ENCODE measurements at regions not wholly inside any gene's neighbourhood (a gene's known extent, or its start where the extent isn't known, plus 50 kb on each side); places are given as distances from the start of the nearest gene placed in this dataset.

- Mint-ChIP-seq H3K4me3 (no peak overlapping the region), H3K36me3 (ENCODE audit: low read depth) (no peaks in the 10 kb centered on the region)
Measured at GRCh38 chr17:14474591-14474990, 173.7 kb downstream of the HS3ST3B1 start.

GRCh38 chr17:14471052-14471451 is 170.2 kb downstream of the HS3ST3B1 start:
- Mint-ChIP-seq H3K27ac (no peak overlapping the region), H3K36me3 (ENCODE audit: low read depth) (no peaks in the 10 kb centered on the region), H3K4me1 (ENCODE audit: low read depth) (no peaks in the 10 kb centered on the region), H3K9me3 (no peaks in the 10 kb centered on the region), H3K4me3 (no peak overlapping the region), H3K27me3 (ENCODE audit: low read depth) (no peaks in the 10 kb centered on the region)

More at GRCh38 chr17:14474591-14474990, 173.7 kb downstream of the HS3ST3B1 start:
- Mint-ChIP-seq H3K4me1 (ENCODE audit: low read depth) (no peaks in the 10 kb centered on the region), H3K9me3 (peaks cover 4% of the 10 kb centered on the region), H3K27ac (no peak overlapping the region), H3K27me3 (ENCODE audit: low read depth) (no peaks in the 10 kb centered on the region)

DNA sequence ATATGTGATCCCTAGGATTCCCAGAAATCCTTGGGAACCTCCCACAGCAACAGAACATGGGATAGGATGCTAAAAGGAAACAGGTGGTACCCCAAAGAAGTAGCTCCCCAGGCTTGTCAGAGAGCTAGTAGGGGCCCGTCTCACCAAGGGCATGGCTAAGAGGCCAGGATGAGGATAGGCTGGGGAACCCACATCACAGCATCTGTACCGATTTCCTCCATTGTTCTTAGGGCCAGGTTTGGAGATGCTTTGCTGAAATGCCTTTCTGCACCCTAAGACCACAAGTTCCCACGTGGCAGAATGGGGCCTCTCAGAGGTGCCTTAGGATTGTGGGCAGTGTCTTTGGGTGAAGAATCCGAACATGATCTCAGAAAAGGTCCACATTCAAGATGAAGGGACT is 169.5 kb downstream of the HS3ST3B1 start:
- no peaks in the 10 kb centered on the region for H3K27me3 Mint-ChIP-seq (ENCODE audit: low read depth)
- no peaks in the 10 kb centered on the region for H3K4me1 Mint-ChIP-seq (ENCODE audit: low read depth)
- no peaks in the 10 kb centered on the region for H3K36me3 Mint-ChIP-seq (ENCODE audit: low read depth)
- no peak overlapping the region for H3K27ac Mint-ChIP-seq
- H3K9me3 Mint-ChIP-seq: no peaks in the 10 kb centered on the region
- H3K4me3 Mint-ChIP-seq: no peak overlapping the region

GRCh38 chr17:14469971-14470370 is 169.1 kb downstream of the HS3ST3B1 start:
- no peaks in the 10 kb centered on the region for H3K27me3 Mint-ChIP-seq (ENCODE audit: low read depth)
- H3K27ac Mint-ChIP-seq: no peak overlapping the region
- H3K4me3 Mint-ChIP-seq: no peak overlapping the region
- no peaks in the 10 kb centered on the region for H3K4me1 Mint-ChIP-seq (ENCODE audit: low read depth)
- no peaks in the 10 kb centered on the region for H3K36me3 Mint-ChIP-seq (ENCODE audit: low read depth)
- no peaks in the 10 kb centered on the region for H3K9me3 Mint-ChIP-seq

GRCh38 chr17:14468858-14469257 is 168.0 kb downstream of the HS3ST3B1 start:
- no peaks in the 10 kb centered on the region for H3K36me3 Mint-ChIP-seq (ENCODE audit: low read depth)
- no peak overlapping the region for H3K27ac Mint-ChIP-seq
- H3K4me3 Mint-ChIP-seq: no peak overlapping the region
- no peaks in the 10 kb centered on the region for H3K27me3 Mint-ChIP-seq (ENCODE audit: low read depth)
- no peaks in the 10 kb centered on the region for H3K9me3 Mint-ChIP-seq
- H3K4me1 Mint-ChIP-seq (ENCODE audit: low read depth): no peaks in the 10 kb centered on the region

DNA sequence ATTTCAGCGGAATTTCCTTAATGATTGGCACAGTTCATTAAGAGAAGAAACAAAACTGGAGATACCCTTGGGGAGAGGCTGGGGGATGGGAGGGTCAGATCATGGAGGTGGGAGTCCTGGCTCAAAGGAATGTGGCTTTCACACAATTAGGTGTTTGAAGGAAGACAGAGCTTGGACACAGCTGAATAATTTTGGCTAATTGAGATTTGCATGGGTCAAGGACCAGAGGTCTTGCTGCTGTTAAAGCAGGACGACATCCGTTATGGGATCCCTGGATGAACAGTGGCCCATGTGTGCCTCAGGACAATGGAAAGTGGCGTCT is 160.3 kb downstream of the HS3ST3B1 start:
- peaks cover 3% of the 10 kb centered on the region for H3K9me3 Mint-ChIP-seq
- H3K4me1 Mint-ChIP-seq (ENCODE audit: low read depth): no peaks in the 10 kb centered on the region
- H3K36me3 Mint-ChIP-seq (ENCODE audit: low read depth): no peaks in the 10 kb centered on the region
- H3K27me3 Mint-ChIP-seq (ENCODE audit: low read depth): no peaks in the 10 kb centered on the region
- H3K4me3 Mint-ChIP-seq: no peak overlapping the region
- H3K27ac Mint-ChIP-seq: no peak overlapping the region

- H3K9me3 Mint-ChIP-seq: peaks cover 3% of the 10 kb centered on the region
- H3K4me1 Mint-ChIP-seq (ENCODE audit: low read depth): no peaks in the 10 kb centered on the region
- H3K27me3 Mint-ChIP-seq (ENCODE audit: low read depth): peaks cover 2% of the 10 kb centered on the region
- H3K27ac Mint-ChIP-seq: no peak overlapping the region
- H3K4me3 Mint-ChIP-seq: no peak overlapping the region
- no peaks in the 10 kb centered on the region for H3K36me3 Mint-ChIP-seq (ENCODE audit: low read depth)
Measured at GRCh38 chr17:14460516-14461226, 159.8 kb downstream of the HS3ST3B1 start.

- no peaks in the 10 kb centered on the region for H3K36me3 Mint-ChIP-seq (ENCODE audit: low read depth)
- H3K4me1 Mint-ChIP-seq (ENCODE audit: low read depth): no peaks in the 10 kb centered on the region
- H3K9me3 Mint-ChIP-seq: peaks cover 3% of the 10 kb centered on the region
- H3K27me3 Mint-ChIP-seq (ENCODE audit: low read depth): peaks cover 5% of the 10 kb centered on the region
- H3K27ac Mint-ChIP-seq: no peak overlapping the region
- no peak overlapping the region for H3K4me3 Mint-ChIP-seq
Measured at GRCh38 chr17:14459955-14460354, 159.1 kb downstream of the HS3ST3B1 start.

DNA sequence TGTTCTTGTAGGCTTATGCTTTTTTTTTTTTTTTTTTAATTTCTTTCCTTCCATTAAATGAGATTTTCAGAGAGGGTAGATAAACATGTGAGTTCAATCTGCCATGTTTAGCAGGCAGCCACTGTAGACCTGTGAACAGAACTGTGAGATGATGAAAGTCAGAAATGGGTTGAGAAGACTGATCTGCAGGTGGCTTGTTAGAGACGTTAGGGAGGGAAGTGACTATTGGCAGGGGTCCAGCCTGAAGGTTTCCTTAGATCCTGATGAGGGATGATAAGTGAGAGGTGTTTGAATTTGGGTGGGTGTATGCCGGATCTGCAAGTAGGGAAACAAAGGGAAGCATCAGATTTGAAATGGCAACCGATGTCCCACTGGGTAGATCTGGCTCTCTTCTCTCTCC is 157.8 kb downstream of the HS3ST3B1 start:
- H3K9me3 Mint-ChIP-seq: peaks cover 3% of the 10 kb centered on the region
- H3K27ac Mint-ChIP-seq: no peak overlapping the region
- H3K36me3 Mint-ChIP-seq (ENCODE audit: low read depth): no peaks in the 10 kb centered on the region
- no peaks in the 10 kb centered on the region for H3K4me1 Mint-ChIP-seq (ENCODE audit: low read depth)
- H3K4me3 Mint-ChIP-seq: no peak overlapping the region
- peaks cover 5% of the 10 kb centered on the region for H3K27me3 Mint-ChIP-seq (ENCODE audit: low read depth)

GRCh38 chr17:14454746-14455145 is 153.9 kb downstream of the HS3ST3B1 start:
- Mint-ChIP-seq H3K9me3 (no peaks in the 10 kb centered on the region), H3K4me1 (ENCODE audit: low read depth) (no peaks in the 10 kb centered on the region), H3K27me3 (ENCODE audit: low read depth) (peaks cover 5% of the 10 kb centered on the region), H3K27ac (no peak overlapping the region), H3K36me3 (ENCODE audit: low read depth) (no peaks in the 10 kb centered on the region), H3K4me3 (no peak overlapping the region)

- Mint-ChIP-seq H3K27ac (no peak overlapping the region), H3K4me3 (no peak overlapping the region), H3K27me3 (ENCODE audit: low read depth) (peaks cover 5% of the 10 kb centered on the region), H3K36me3 (ENCODE audit: low read depth) (no peaks in the 10 kb centered on the region), H3K4me1 (ENCODE audit: low read depth) (no peaks in the 10 kb centered on the region), H3K9me3 (no peaks in the 10 kb centered on the region)
Measured at GRCh38 chr17:14452856-14453255, 152.0 kb downstream of the HS3ST3B1 start.

DNA sequence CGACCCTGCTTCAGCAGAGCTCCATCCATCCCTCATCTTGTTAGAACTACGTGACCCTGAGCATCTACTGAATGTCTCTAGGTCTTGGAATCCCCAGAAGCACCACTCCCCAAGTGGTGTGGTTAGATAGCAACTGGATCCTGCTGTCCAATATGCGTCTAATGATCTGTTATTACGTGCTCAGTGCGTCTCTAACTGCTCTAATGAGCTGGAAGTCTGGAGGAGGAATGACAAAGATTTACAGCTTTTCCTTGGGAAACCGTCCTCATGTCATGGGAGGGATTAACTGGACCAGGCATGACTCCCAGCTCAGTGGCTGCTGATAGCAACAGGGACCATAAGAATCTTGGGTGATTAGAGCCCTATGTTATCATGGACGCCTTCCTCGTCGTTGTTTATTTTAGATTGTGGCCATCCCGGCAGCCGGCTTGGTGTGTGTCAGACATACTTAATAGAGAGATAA is 150.9 kb downstream of the HS3ST3B1 start:
- Mint-ChIP-seq H3K27ac (no peak overlapping the region), H3K4me1 (ENCODE audit: low read depth) (no peaks in the 10 kb centered on the region), H3K9me3 (no peaks in the 10 kb centered on the region), H3K36me3 (ENCODE audit: low read depth) (no peaks in the 10 kb centered on the region), H3K27me3 (ENCODE audit: low read depth) (peaks cover 5% of the 10 kb centered on the region), H3K4me3 (no peak overlapping the region)

DNA sequence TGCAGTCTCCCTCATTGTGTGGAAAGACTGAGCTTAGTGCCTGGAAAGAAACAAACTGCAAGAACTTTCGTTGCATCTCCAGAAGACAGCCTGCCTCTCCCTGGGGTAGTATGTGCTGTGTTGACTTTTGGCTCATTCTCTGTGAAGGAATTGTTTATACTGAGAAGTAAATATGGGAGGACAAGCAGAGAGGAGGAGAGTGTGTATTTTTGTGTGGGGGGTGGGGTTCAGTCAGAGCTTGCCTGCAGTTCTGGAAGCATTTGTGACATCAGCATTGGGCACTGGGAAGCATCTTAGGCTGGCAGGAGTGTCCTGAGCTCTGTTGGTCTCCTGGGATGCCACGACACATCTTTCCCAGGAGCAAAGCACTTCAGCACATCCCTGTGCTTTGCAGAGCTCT is 147.9 kb downstream of the HS3ST3B1 start:
- peaks cover 3% of the 10 kb centered on the region for H3K27me3 Mint-ChIP-seq (ENCODE audit: low read depth)
- H3K27ac Mint-ChIP-seq: no peak overlapping the region

DNA sequence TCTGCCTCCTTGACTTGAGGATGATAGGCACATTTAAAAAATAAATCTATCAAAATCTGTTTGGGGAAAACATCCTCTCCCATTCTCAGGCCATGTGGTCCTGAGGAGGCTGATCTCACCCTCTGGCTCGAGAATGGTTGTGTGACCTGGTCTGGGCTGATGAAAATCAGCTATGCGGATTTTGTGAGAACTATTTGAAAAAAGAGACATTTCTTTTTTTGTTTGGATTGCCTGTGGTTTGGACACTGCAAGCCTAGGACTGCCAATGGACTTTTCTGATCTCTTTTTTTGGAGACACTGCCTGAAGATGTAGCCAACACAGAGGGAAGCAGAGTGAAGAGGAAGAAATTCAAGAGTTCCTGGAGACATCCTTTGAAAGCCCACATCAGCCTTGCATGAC is 145.9 kb downstream of the HS3ST3B1 start:
- no peak overlapping the region for H3K27ac Mint-ChIP-seq
- peaks cover 5% of the 10 kb centered on the region for H3K4me1 Mint-ChIP-seq (ENCODE audit: low read depth)
- no peaks in the 10 kb centered on the region for H3K9me3 Mint-ChIP-seq
- H3K27me3 Mint-ChIP-seq (ENCODE audit: low read depth): peaks cover 3% of the 10 kb centered on the region
- H3K4me3 Mint-ChIP-seq: no peak overlapping the region
- no peaks in the 10 kb centered on the region for H3K36me3 Mint-ChIP-seq (ENCODE audit: low read depth)

More for the DNA sequence above, 147.9 kb downstream of the HS3ST3B1 start:
- peaks cover 2% of the 10 kb centered on the region for H3K4me1 Mint-ChIP-seq (ENCODE audit: low read depth)
- H3K36me3 Mint-ChIP-seq (ENCODE audit: low read depth): no peaks in the 10 kb centered on the region
- H3K9me3 Mint-ChIP-seq: no peaks in the 10 kb centered on the region
- no peak overlapping the region for H3K4me3 Mint-ChIP-seq

DNA sequence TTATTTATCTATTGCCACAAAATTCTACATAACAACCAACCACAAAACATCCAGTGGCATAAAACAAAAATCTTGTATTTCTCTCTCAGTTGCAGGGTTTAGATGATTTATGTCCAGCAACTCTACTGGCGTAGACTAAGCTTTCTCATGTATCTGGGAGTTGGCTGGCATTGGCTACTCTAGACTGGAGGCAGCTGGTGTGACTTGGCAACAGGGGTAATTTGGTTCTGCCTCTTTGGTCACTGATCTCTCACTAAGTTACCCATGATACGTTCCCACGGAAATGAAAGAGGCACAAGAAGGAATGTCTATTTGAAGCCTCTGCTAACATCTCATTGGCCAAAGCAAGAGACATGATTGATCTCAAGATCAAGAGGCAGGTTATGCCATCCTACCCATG is 144.0 kb downstream of the HS3ST3B1 start:
- peaks cover 5% of the 10 kb centered on the region for H3K4me1 Mint-ChIP-seq (ENCODE audit: low read depth)
- no peak overlapping the region for H3K4me3 Mint-ChIP-seq
- H3K27me3 Mint-ChIP-seq (ENCODE audit: low read depth): peaks cover 3% of the 10 kb centered on the region
- H3K9me3 Mint-ChIP-seq: no peaks in the 10 kb centered on the region
- H3K27ac Mint-ChIP-seq: no peak overlapping the region
- H3K36me3 Mint-ChIP-seq (ENCODE audit: low read depth): no peaks in the 10 kb centered on the region
